ENCODE measurements at regions not wholly inside any gene's neighbourhood (a gene's known extent, or its start where the extent isn't known, plus 50 kb on each side); places are given as distances from the start of the nearest gene placed in this dataset.

DNA sequence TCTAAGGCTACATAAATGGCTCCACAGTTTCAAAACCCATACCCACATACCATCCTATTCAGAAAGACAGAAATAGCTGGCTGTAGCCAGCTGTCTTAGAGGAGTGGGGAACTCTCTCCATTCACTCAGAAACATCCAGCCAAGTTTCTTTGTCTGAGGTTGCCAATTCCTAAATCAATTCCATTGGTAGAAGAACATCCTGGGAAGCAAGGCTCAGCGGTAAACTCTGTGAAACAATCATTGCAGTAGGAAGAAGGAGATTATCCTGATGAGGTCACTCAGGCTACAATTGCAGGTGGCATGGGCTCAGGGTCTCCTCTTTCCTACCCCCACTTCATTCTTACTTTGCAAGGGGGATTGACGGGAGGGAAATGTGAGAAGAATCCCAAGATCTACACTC, 154.0 kb downstream of the ETV1 start:
- no peak for DNase-seq (ENCODE audit: low spot score)

- DNase-seq (ENCODE audit: low spot score), result no peak
These were observed 150.4 kb downstream of the ETV1 start for GRCh38 chr7:13839063-13839462.

Small RNA genes in the stretch of these regions (small RNA-seq; reads per million reads assigned to genes)
- gene RN7SKP228, result 1.3 reads per million, percentile 48 among the genes with 10 or more reads in this experiment

All from HT-29 (cell line).